ENCODE measurements at regions not wholly inside any gene's neighbourhood (a gene's known extent, or its start where the extent isn't known, plus 50 kb on each side); places are given as distances from the start of the nearest gene placed in this dataset.

GRCh38 chr11:103636232-103636631 lies 400.2 kb upstream of the DDI1 start:
- 57% methylated on average over 3 of the region's 6 CpGs for WGBS (ENCODE audit: insufficient coverage)
- H3K4me1 Mint-ChIP-seq, result no peaks in the 10 kb centered on the region

GRCh38 chr11:103637295-103637694 lies 399.1 kb upstream of the DDI1 start:
- Mint-ChIP-seq H3K36me3 (no peaks in the 10 kb centered on the region), H3K4me3 (no peak overlapping the region), H3K27ac (no peak overlapping the region), H3K27me3 (ENCODE audit: low read depth in 2 of 2) (peaks cover 3 to 10% of the 10 kb centered on the region in 2 donors), H3K4me1 (no peaks in the 10 kb centered on the region), H3K9me3 (no peaks in the 10 kb centered on the region)
- no peak for ATAC-seq
- H3K9me3 ChIP-seq (ENCODE audit: control insufficient read depth, insufficient read depth, low read length), result no peaks in the 10 kb centered on the region
- H3K36me3 ChIP-seq (ENCODE audit: control insufficient read depth, insufficient read depth, low read length), result no peaks in the 10 kb centered on the region
- no peak overlapping the region for H3K27ac ChIP-seq (ENCODE audit: low read length)
- intact Hi-C loops (cut with micrococcal nuclease), result no loop called here
- 82% methylated on average over 1 of the region's 2 CpGs for WGBS (ENCODE audit: insufficient coverage)
- H3K4me3 ChIP-seq (ENCODE audit: low read length), result no peak overlapping the region
- DNase-seq, result no peak
- TF ChIP-seq, protein P1, sequence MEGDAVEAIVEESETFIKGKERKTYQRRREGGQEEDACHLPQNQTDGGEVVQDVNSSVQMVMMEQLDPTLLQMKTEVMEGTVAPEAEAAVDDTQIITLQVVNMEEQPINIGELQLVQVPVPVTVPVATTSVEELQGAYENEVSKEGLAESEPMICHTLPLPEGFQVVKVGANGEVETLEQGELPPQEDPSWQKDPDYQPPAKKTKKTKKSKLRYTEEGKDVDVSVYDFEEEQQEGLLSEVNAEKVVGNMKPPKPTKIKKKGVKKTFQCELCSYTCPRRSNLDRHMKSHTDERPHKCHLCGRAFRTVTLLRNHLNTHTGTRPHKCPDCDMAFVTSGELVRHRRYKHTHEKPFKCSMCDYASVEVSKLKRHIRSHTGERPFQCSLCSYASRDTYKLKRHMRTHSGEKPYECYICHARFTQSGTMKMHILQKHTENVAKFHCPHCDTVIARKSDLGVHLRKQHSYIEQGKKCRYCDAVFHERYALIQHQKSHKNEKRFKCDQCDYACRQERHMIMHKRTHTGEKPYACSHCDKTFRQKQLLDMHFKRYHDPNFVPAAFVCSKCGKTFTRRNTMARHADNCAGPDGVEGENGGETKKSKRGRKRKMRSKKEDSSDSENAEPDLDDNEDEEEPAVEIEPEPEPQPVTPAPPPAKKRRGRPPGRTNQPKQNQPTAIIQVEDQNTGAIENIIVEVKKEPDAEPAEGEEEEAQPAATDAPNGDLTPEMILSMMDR (IDR thresholded peaks at IDR 0.05), result no peak
- H3K27me3 ChIP-seq (ENCODE audit: control insufficient read depth, insufficient read depth, low read length), result no peaks in the 10 kb centered on the region
- H3K4me1 ChIP-seq (ENCODE audit: control insufficient read depth, insufficient read depth, low read length), result no peaks in the 10 kb centered on the region

More at GRCh38 chr11:103636232-103636631, 400.2 kb upstream of the DDI1 start:
- H3K4me3 Mint-ChIP-seq, result no peak overlapping the region
- no peak overlapping the region for H3K27ac ChIP-seq (ENCODE audit: low read length)
- H3K9me3 Mint-ChIP-seq, result no peaks in the 10 kb centered on the region
- H3K27me3 Mint-ChIP-seq (ENCODE audit: low read depth in 2 of 2), result peaks cover 3 to 10% of the 10 kb centered on the region in 2 donors
- no peak overlapping the region for H3K27ac Mint-ChIP-seq
- ATAC-seq, result no peak
- no peaks in the 10 kb centered on the region for H3K36me3 ChIP-seq (ENCODE audit: control insufficient read depth, insufficient read depth, low read length)
- intact Hi-C loops (cut with micrococcal nuclease), result no loop called here
- no peaks in the 10 kb centered on the region for H3K36me3 Mint-ChIP-seq
- H3K4me1 ChIP-seq (ENCODE audit: control insufficient read depth, insufficient read depth, low read length), result no peaks in the 10 kb centered on the region
- H3K27me3 ChIP-seq (ENCODE audit: control insufficient read depth, insufficient read depth, low read length), result no peaks in the 10 kb centered on the region
- DNase-seq, result no peak
- no peaks in the 10 kb centered on the region for H3K9me3 ChIP-seq (ENCODE audit: control insufficient read depth, insufficient read depth, low read length)
- TF ChIP-seq, protein P1 (IDR thresholded peaks at IDR 0.05), result no peak
- no peak overlapping the region for H3K4me3 ChIP-seq (ENCODE audit: low read length)

GRCh38 chr11:103637831-103638230 lies 398.6 kb upstream of the DDI1 start:
- Histone ChIP-seq H3K9me3 (ENCODE audit: control insufficient read depth, insufficient read depth, low read length) (no peaks in the 10 kb centered on the region), H3K27me3 (ENCODE audit: control insufficient read depth, insufficient read depth, low read length) (no peaks in the 10 kb centered on the region), H3K36me3 (ENCODE audit: control insufficient read depth, insufficient read depth, low read length) (no peaks in the 10 kb centered on the region), H3K4me3 (ENCODE audit: low read length) (no peak overlapping the region), H3K27ac (ENCODE audit: low read length) (no peak overlapping the region), H3K4me1 (ENCODE audit: control insufficient read depth, insufficient read depth, low read length) (no peaks in the 10 kb centered on the region)
- no peak overlapping the region for H3K4me3 Mint-ChIP-seq
- no peak for ATAC-seq
- no peak overlapping the region for H3K27ac Mint-ChIP-seq
- TF ChIP-seq, protein P1 (IDR thresholded peaks at IDR 0.05), result no peak
- no peaks in the 10 kb centered on the region for H3K9me3 Mint-ChIP-seq
- intact Hi-C loops (cut with micrococcal nuclease), result no loop called here
- DNase-seq, result no peak
- H3K27me3 Mint-ChIP-seq (ENCODE audit: low read depth in 2 of 2), result peaks cover 3 to 10% of the 10 kb centered on the region in 2 donors
- H3K4me1 Mint-ChIP-seq, result no peaks in the 10 kb centered on the region
- no peaks in the 10 kb centered on the region for H3K36me3 Mint-ChIP-seq

DNA sequence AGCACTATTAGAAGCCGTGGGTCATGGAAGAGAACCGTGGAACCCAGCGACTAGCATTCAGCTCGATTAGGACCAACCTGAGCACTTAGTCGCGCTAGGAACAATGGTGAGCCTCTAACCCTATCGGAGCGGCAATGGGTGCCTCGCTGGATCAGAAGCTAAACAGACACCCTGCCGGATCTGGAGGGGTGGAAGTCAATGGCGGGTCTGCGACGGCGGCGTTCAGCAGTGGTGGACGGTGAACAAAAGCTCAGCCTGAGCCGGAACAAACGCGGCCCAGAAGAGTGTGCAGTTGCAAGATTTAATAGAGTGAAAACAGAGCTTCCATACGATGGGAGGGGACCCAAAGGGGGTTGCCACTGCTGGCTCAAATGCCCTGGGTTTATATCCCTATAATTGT lies 391.8 kb upstream of the DDI1 start:
- no peaks in the 10 kb centered on the region for H3K9me3 Mint-ChIP-seq
- no peaks in the 10 kb centered on the region for H3K36me3 ChIP-seq (ENCODE audit: control insufficient read depth, insufficient read depth, low read length)
- H3K4me3 ChIP-seq (ENCODE audit: low read length), result no peak overlapping the region
- intact Hi-C loops (cut with micrococcal nuclease), result no loop called here
- no peak overlapping the region for H3K4me3 Mint-ChIP-seq
- TF ChIP-seq, protein P1 (IDR thresholded peaks at IDR 0.05), result no peak
- peaks cover 2% of the 10 kb centered on the region for H3K27me3 ChIP-seq (ENCODE audit: control insufficient read depth, insufficient read depth, low read length)
- 94% methylated on average over 19 of the region's 20 CpGs for WGBS (ENCODE audit: insufficient coverage)
- H3K27ac Mint-ChIP-seq, result no peak overlapping the region
- no peaks in the 10 kb centered on the region for H3K36me3 Mint-ChIP-seq
- H3K9me3 ChIP-seq (ENCODE audit: control insufficient read depth, insufficient read depth, low read length), result no peaks in the 10 kb centered on the region
- H3K27me3 Mint-ChIP-seq (ENCODE audit: low read depth in 2 of 2), result peaks cover 6 to 26% of the 10 kb centered on the region in 2 donors
- ATAC-seq, result no peak
- H3K27ac ChIP-seq (ENCODE audit: low read length), result no peak overlapping the region
- H3K4me1 ChIP-seq (ENCODE audit: control insufficient read depth, insufficient read depth, low read length), result no peaks in the 10 kb centered on the region
- no peak for DNase-seq
- H3K4me1 Mint-ChIP-seq, result no peaks in the 10 kb centered on the region
